Memory B cell (primary cell): ENCODE measurements at regions not wholly inside any gene's neighbourhood (a gene's known extent, or its start where the extent isn't known, plus 50 kb on each side); places are given as distances from the start of the nearest gene placed in this dataset.

ENCODE experiments used
- ATAC-seq: fragments of 150-1000 bp; cut with Tn5 transposase; 2 replicates; pipeline ENCODE4 v1.10.0; 2021; ENCODE audit warnings: low read depth, mild to moderate bottlenecking, moderate library complexity
- DNase-seq, 2 donors: peaks; one replicate each; pipeline ENCODE4 v3.0.0; 2022; ENCODE audit warnings: low spot score in 2 of 2
- H3K27ac Mint-ChIP-seq: one replicate; pipeline ENCODE4 v1.8.0; 2022; ENCODE audit warnings: mild to moderate bottlenecking, moderate library complexity, mixed read lengths
- H3K27me3 Mint-ChIP-seq: one replicate; pipeline ENCODE4 v1.8.0; 2022; ENCODE audit warnings: mixed read lengths
- H3K36me3 Mint-ChIP-seq: one replicate; pipeline ENCODE4 v1.8.0; 2022; ENCODE audit warnings: mild to moderate bottlenecking, mixed read lengths
- H3K4me1 Mint-ChIP-seq: one replicate; pipeline ENCODE4 v1.8.0; 2022; ENCODE audit warnings: mixed read lengths
- H3K4me3 Mint-ChIP-seq: one replicate; pipeline ENCODE4 v1.8.0; 2022; ENCODE audit warnings: mild to moderate bottlenecking, moderate library complexity, mixed read lengths
- H3K9me3 Mint-ChIP-seq: one replicate; pipeline ENCODE4 v1.8.0; 2022; ENCODE audit warnings: mixed read lengths

DNA sequence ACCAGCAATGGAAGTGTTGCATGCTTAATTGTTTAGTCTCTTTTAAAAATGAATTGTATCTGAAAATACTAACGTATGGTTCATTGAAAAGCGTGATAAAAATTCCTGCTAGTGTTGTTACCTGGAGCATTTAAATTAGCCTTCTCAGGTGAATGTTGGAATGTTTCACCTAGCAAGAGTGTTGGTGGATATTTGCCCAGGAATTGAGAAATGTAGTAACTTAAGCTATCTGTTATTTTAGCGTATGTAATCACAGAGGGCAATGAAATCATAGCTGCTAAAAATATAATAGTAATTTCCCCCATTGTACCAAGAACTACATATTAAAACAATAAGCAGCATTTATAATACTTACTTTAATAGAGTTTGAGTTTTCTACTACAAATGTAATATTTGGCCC, 166.1 kb upstream of the KIAA1217 start:
- Mint-ChIP-seq H3K36me3 (no peaks in the 10 kb centered on the region), H3K4me1 (no peaks in the 10 kb centered on the region), H3K4me3 (no peak overlapping the region), H3K27me3 (no peaks in the 10 kb centered on the region), H3K27ac (no peak overlapping the region), H3K9me3 (peaks cover 2% of the 10 kb centered on the region)
- ATAC-seq (no peak), DNase-seq (no peak)

- DNase-seq = no peak
Measured at GRCh38 chr10:24046060-24046459, 162.9 kb upstream of the KIAA1217 start.

GRCh38 chr10:24047176-24047575, 161.8 kb upstream of the KIAA1217 start:
- no peak for DNase-seq
- no peaks in the 10 kb centered on the region for H3K27me3 Mint-ChIP-seq
- H3K4me3 Mint-ChIP-seq = no peak overlapping the region
- no peaks in the 10 kb centered on the region for H3K4me1 Mint-ChIP-seq
- H3K36me3 Mint-ChIP-seq = no peaks in the 10 kb centered on the region
- ATAC-seq = no peak
- H3K27ac Mint-ChIP-seq = no peak overlapping the region
- peaks cover 3% of the 10 kb centered on the region for H3K9me3 Mint-ChIP-seq

More at GRCh38 chr10:24046060-24046459, 162.9 kb upstream of the KIAA1217 start:
- no peak for ATAC-seq
- Mint-ChIP-seq H3K27me3 (no peaks in the 10 kb centered on the region), H3K27ac (no peak overlapping the region), H3K36me3 (no peaks in the 10 kb centered on the region), H3K4me1 (no peaks in the 10 kb centered on the region), H3K4me3 (no peak overlapping the region), H3K9me3 (peaks cover 4% of the 10 kb centered on the region)

DNA sequence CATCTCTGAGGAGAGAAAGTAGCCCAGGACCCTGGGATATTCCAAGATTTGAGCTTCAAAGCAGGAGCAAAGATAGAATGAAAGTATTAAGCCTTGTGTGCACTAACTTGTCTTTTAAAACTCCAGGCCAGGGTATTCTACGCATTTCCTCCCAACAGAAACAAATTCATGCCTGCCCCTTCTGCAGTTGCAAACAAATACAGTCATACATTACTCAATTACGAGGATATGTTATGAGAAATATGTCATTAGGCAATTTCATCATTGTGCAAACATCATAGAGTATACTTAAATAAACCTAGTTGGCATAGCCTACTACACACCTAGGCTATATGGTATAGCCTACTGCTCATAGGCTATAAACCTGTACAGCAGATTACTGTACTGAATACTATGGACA, 154.5 kb upstream of the KIAA1217 start:
- Mint-ChIP-seq H3K4me3 (no peak overlapping the region), H3K9me3 (peaks cover 8% of the 10 kb centered on the region), H3K27ac (no peak overlapping the region), H3K4me1 (no peaks in the 10 kb centered on the region), H3K27me3 (no peaks in the 10 kb centered on the region), H3K36me3 (no peaks in the 10 kb centered on the region)
- ATAC-seq = no peak
- no peak for DNase-seq

GRCh38 chr10:24080207-24080606, 128.7 kb upstream of the KIAA1217 start:
- no peaks in the 10 kb centered on the region for H3K4me1 Mint-ChIP-seq
- ATAC-seq (no peak), DNase-seq (no peak)
- H3K36me3 Mint-ChIP-seq = no peaks in the 10 kb centered on the region
- H3K9me3 Mint-ChIP-seq = peaks cover 10% of the 10 kb centered on the region
- H3K27ac Mint-ChIP-seq = no peak overlapping the region
- H3K4me3 Mint-ChIP-seq = no peak overlapping the region
- no peaks in the 10 kb centered on the region for H3K27me3 Mint-ChIP-seq

GRCh38 chr10:24086296-24087086, 122.4 kb upstream of the KIAA1217 start:
- Mint-ChIP-seq H3K27me3 (no peaks in the 10 kb centered on the region), H3K9me3 (peaks cover 9% of the 10 kb centered on the region), H3K4me1 (no peaks in the 10 kb centered on the region), H3K4me3 (no peak overlapping the region), H3K27ac (no peak overlapping the region), H3K36me3 (no peaks in the 10 kb centered on the region)
- no peak for ATAC-seq
- no peak for DNase-seq

DNA sequence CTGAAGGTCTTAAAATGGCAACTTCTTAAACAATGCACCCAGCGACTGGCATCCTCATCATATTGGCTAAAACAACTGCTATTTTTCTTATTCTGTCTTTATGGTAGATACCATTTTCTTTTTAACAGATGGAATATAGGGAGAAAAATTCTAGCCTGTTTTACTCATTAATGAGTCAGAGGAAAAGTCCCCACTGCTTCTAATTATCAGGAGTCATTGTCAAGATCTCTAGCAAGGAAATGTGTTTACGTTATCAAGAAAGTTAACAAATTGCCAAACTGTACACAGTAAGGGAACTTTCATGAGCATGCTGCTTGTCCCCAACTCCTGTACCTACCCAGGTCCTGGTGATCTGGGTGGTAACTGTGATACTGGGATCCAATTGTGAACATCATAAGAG, 117.7 kb upstream of the KIAA1217 start:
- H3K4me3 Mint-ChIP-seq = no peak overlapping the region
- DNase-seq (no peak), ATAC-seq (no peak)
- H3K27me3 Mint-ChIP-seq = no peaks in the 10 kb centered on the region
- peaks cover 7% of the 10 kb centered on the region for H3K9me3 Mint-ChIP-seq
- H3K4me1 Mint-ChIP-seq = no peaks in the 10 kb centered on the region
- H3K27ac Mint-ChIP-seq = no peak overlapping the region
- H3K36me3 Mint-ChIP-seq = peaks cover 3% of the 10 kb centered on the region

- no peak for DNase-seq
- no peaks in the 10 kb centered on the region for H3K4me1 Mint-ChIP-seq
- H3K36me3 Mint-ChIP-seq = peaks cover 3% of the 10 kb centered on the region
- no peak overlapping the region for H3K27ac Mint-ChIP-seq
- peaks cover 6% of the 10 kb centered on the region for H3K9me3 Mint-ChIP-seq
- no peaks in the 10 kb centered on the region for H3K27me3 Mint-ChIP-seq
- no peak overlapping the region for H3K4me3 Mint-ChIP-seq
- no peak for ATAC-seq
Measured at GRCh38 chr10:24096281-24096680, 112.7 kb upstream of the KIAA1217 start.

- Mint-ChIP-seq H3K4me3 (no peak overlapping the region), H3K27me3 (no peaks in the 10 kb centered on the region), H3K27ac (no peak overlapping the region), H3K9me3 (peaks cover 3% of the 10 kb centered on the region), H3K36me3 (peaks cover 3% of the 10 kb centered on the region), H3K4me1 (no peaks in the 10 kb centered on the region)
- DNase-seq = no peak
- no peak for ATAC-seq
Measured at GRCh38 chr10:24097751-24098207, 111.2 kb upstream of the KIAA1217 start.

DNA sequence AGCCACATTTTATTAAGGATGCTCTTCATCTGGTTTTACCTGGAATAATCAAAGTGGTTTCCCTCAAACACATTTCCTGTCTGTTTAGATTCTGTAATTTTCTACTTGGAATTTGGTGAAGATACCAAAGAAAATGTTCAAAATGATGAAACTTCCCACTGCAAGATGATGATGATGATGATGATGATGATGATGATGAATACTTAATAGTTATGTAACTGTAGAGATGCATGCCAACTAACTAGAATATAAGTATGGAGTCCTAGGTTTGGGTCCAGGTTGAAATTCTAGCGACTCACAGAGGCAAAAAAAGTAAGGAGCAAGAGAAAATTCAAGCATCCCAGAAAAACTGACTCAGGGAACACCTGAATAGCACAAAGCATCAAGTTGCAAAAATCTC, 104.0 kb upstream of the KIAA1217 start:
- Mint-ChIP-seq H3K9me3 (peaks cover 5% of the 10 kb centered on the region), H3K4me3 (no peak overlapping the region), H3K27ac (no peak overlapping the region), H3K36me3 (no peaks in the 10 kb centered on the region), H3K4me1 (no peaks in the 10 kb centered on the region), H3K27me3 (no peaks in the 10 kb centered on the region)
- DNase-seq (no peak), ATAC-seq (no peak)

DNA sequence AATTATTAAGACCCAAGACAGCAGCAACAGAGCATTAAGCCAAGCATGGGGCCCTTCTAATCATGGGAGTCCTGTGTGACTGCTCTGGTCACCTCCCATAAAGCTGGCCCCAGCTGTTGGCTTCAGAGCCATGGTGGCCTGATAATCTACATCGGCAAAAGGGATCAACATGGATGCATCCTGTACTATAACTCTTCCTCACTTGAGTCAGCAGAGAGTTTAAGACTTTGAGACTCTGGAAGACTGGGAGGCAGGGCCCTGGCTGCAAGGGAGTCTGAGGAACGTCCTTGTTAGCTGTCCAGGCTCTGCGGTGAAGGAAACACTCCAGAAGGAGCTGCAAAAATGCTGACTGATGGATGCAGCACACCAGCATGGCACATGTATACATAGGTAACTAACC, 95.0 kb upstream of the KIAA1217 start:
- Mint-ChIP-seq H3K4me1 (no peaks in the 10 kb centered on the region), H3K9me3 (peaks cover 3% of the 10 kb centered on the region), H3K27me3 (no peaks in the 10 kb centered on the region), H3K4me3 (no peak overlapping the region), H3K36me3 (no peaks in the 10 kb centered on the region), H3K27ac (no peak overlapping the region)
- no peak for DNase-seq
- ATAC-seq = no peak

DNA sequence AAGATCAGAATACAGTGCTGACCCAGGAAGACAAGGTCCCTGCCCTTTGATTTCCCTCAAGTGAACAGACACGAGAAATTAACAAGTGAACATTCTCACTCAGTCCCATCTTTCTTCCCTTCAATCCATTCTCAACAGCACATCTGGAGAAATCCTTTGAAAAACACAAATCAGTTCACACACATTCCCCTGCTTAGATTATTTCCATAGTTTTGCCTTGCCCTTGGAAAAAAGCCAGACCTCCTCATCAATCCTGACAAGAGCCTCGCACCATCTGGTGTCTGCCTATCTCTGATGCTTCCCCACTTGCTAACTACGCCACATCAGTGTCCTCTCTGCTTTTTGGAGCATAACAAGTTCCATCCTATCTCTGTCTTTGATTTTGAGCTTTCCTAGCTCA, 94.4 kb upstream of the KIAA1217 start:
- H3K27me3 Mint-ChIP-seq = no peaks in the 10 kb centered on the region
- ATAC-seq (no peak), DNase-seq (no peak)
- no peak overlapping the region for H3K4me3 Mint-ChIP-seq
- no peaks in the 10 kb centered on the region for H3K36me3 Mint-ChIP-seq
- H3K9me3 Mint-ChIP-seq = no peaks in the 10 kb centered on the region
- H3K4me1 Mint-ChIP-seq = no peaks in the 10 kb centered on the region
- no peak overlapping the region for H3K27ac Mint-ChIP-seq

DNA sequence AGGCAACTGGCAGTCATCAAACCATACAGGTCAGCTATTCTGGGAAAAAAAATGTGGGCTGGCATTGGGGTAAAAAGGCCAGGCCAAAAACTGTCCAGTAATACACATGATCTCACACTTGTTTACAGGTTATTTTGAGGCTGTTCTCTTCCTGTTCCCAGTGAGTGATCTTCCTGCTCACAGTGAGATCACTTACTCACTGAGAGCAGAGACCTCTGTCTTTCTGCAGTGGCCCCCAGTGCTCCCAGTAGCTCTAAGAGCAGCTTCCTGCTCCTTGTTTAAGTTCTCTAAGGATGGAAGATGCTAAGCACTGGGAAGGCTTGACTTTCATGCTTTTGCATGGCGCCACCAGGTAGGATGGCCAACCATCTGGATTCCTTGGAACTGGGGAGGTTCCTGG, 93.5 kb upstream of the KIAA1217 start:
- Mint-ChIP-seq H3K27me3 (no peaks in the 10 kb centered on the region), H3K36me3 (no peaks in the 10 kb centered on the region), H3K4me3 (no peak overlapping the region), H3K27ac (no peak overlapping the region), H3K9me3 (no peaks in the 10 kb centered on the region), H3K4me1 (no peaks in the 10 kb centered on the region)
- no peak for DNase-seq
- ATAC-seq = no peak

- Mint-ChIP-seq H3K4me3 (no peak overlapping the region), H3K9me3 (peaks cover 2% of the 10 kb centered on the region), H3K36me3 (no peaks in the 10 kb centered on the region), H3K4me1 (no peaks in the 10 kb centered on the region), H3K27me3 (no peaks in the 10 kb centered on the region), H3K27ac (no peak overlapping the region)
- ATAC-seq (no peak), DNase-seq (no peak)
Measured at GRCh38 chr10:24118246-24118645, 90.7 kb upstream of the KIAA1217 start.

GRCh38 chr10:24119896-24120295, 89.0 kb upstream of the KIAA1217 start:
- no peak overlapping the region for H3K4me3 Mint-ChIP-seq
- H3K36me3 Mint-ChIP-seq = no peaks in the 10 kb centered on the region
- H3K4me1 Mint-ChIP-seq = no peaks in the 10 kb centered on the region
- no peak overlapping the region for H3K27ac Mint-ChIP-seq
- DNase-seq (no peak), ATAC-seq (no peak)
- H3K9me3 Mint-ChIP-seq = peaks cover 2% of the 10 kb centered on the region
- H3K27me3 Mint-ChIP-seq = no peaks in the 10 kb centered on the region
